22Rv1 (cell line): ENCODE measurements at regions not wholly inside any gene's neighbourhood (a gene's known extent, or its start where the extent isn't known, plus 50 kb on each side); places are given as distances from the start of the nearest gene placed in this dataset.

Source experiments
- H3K27ac ChIP-seq: fragments of 450-650 bp; 2 replicates; pipeline ENCODE4 v1.5.1; 2017
- CTCF ChIP-seq: fragments of 450-650 bp; IDR thresholded peaks from 2 replicates; pipeline ENCODE4 v1.5.1; 2017; ENCODE audit warnings: mild to moderate bottlenecking
- ZFX ChIP-seq: fragments of 450-650 bp; IDR thresholded peaks from 2 replicates; pipeline ENCODE4 v1.6.1; 2017; ENCODE audit warnings: antibody characterized with exemption, borderline replicate concordance

GRCh38 chr13:84994582-84994981, 804.6 kb downstream of the SLITRK6 start:
- H3K27ac ChIP-seq = peak overlapping the region; percentile 77

GRCh38 chr13:84985860-84986259, 813.4 kb downstream of the SLITRK6 start:
- H3K27ac ChIP-seq = no peak overlapping the region
- no peak for TF ChIP-seq ZFX
- TF ChIP-seq CTCF = no peak

More at GRCh38 chr13:84994582-84994981, 804.6 kb downstream of the SLITRK6 start:
- no peak for TF ChIP-seq ZFX
- no peak for TF ChIP-seq CTCF

- TF ChIP-seq CTCF = no peak
- TF ChIP-seq ZFX = no peak
- no peak overlapping the region for H3K27ac ChIP-seq
Measured at GRCh38 chr13:84983321-84983720, 815.9 kb downstream of the SLITRK6 start.

GRCh38 chr13:84980571-84980970, 818.6 kb downstream of the SLITRK6 start:
- H3K27ac ChIP-seq = no peak overlapping the region
- TF ChIP-seq CTCF = no peak
- no peak for TF ChIP-seq ZFX

DNA sequence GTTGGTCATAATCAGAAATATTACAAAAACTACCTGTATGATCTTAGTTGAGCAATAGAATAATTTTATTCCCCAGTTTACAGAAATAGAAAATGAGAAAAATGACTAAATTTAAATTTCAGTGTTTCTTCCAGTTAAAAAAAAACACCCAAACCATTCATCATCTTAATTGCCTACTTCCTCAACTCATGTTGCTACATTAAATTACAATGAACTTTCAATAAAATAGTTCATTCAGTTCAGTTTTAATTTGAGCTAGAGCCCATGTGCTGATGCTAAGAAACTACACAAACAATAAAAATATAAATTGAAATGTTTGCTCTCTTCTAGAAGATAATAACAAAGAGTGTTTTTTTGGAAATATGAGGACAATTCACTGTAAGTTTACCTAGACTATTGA, 820.4 kb downstream of the SLITRK6 start:
- TF ChIP-seq ZFX (no peak), CTCF (no peak)
- H3K27ac ChIP-seq = no peak overlapping the region

- TF ChIP-seq CTCF (no peak), ZFX (no peak)
- no peak overlapping the region for H3K27ac ChIP-seq
Measured at GRCh38 chr13:84973661-84974060, 825.6 kb downstream of the SLITRK6 start.

- no peak overlapping the region for H3K27ac ChIP-seq
- no peak for TF ChIP-seq CTCF
- no peak for TF ChIP-seq ZFX
Measured at GRCh38 chr13:84972907-84973306, 826.3 kb downstream of the SLITRK6 start.
